A673 (cell line): ENCODE measurements at regions not wholly inside any gene's neighbourhood (a gene's known extent, or its start where the extent isn't known, plus 50 kb on each side); places are given as distances from the start of the nearest gene placed in this dataset.

ENCODE experiments used
- EZH2 ChIP-seq: fragments of 200-600 bp; sonication (generic); IDR thresholded peaks from 2 replicates; pipeline ENCODE4 v1.6.1; 2017; ENCODE audit warnings: borderline replicate concordance, low read depth, mild to moderate bottlenecking, mixed read lengths, antibody characterized with exemption, low read length; ENCODE audit not compliant: poor library complexity, severe bottlenecking
- TF ChIP-seq, protein P1 (sequence below): fragments of 300-800, 200-600 bp; sonication (generic); conservative IDR thresholded peaks from 2 replicates; pipeline ENCODE4 v1.5.1; 2017; ENCODE audit warnings: low read depth, mild to moderate bottlenecking, antibody characterized with exemption, low read length, moderate library complexity, mixed read lengths

DNA sequence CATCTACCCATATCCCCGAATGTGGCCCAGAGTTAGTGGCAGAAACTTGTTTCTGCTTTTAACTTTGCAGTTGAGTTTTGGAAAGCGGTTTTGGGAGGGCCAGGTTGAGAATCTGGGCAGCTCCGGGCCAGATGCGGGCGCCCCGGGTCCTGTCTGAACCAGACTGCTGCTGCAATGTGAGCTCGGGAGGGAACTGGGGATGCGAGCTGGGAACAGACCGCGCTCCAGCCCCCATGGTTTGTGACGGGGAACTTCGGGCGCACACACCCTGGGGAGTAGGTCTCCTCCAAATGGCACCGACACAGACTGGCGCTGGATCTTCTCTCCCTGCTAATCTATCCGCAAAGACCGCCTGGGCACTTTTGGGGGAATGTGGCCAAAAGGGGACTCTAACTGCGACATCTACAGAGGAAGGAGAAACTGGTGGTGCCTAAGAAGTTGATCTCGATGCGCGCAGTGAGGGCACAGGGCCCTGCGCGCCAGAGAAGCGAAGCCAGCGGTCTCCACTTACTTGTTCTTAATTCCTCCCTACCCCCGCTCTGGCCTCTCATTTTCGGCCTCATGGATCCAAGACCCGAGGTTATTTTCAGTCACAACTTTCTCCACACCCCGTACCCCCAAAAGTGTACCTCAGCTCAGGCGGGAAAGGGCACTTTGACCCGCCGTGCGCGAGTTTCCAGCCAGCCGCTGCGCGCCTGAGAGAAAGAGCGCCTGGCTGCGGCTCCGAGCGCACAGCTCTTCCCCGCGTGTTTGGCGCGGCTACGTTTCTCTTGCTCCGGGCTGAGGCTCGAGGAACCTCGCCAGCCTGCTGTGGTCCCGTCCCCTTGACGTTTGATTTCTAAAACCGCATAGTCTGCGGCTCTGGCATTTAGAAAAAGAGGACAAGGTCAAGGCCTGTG is 411.0 kb upstream of the ESRRG start:
- TF ChIP-seq, protein P1, sequence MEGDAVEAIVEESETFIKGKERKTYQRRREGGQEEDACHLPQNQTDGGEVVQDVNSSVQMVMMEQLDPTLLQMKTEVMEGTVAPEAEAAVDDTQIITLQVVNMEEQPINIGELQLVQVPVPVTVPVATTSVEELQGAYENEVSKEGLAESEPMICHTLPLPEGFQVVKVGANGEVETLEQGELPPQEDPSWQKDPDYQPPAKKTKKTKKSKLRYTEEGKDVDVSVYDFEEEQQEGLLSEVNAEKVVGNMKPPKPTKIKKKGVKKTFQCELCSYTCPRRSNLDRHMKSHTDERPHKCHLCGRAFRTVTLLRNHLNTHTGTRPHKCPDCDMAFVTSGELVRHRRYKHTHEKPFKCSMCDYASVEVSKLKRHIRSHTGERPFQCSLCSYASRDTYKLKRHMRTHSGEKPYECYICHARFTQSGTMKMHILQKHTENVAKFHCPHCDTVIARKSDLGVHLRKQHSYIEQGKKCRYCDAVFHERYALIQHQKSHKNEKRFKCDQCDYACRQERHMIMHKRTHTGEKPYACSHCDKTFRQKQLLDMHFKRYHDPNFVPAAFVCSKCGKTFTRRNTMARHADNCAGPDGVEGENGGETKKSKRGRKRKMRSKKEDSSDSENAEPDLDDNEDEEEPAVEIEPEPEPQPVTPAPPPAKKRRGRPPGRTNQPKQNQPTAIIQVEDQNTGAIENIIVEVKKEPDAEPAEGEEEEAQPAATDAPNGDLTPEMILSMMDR, result no peak
- TF ChIP-seq EZH2, result peak; percentile 67
